Gastroesophageal sphincter (tissue), 4 donors: ENCODE measurements at regions not wholly inside any gene's neighbourhood (a gene's known extent, or its start where the extent isn't known, plus 50 kb on each side); places are given as distances from the start of the nearest gene placed in this dataset.
"Not testable (repeated sequence)": the region's sequence is repeated elsewhere in the genome, so short reads cannot be mapped to it uniquely, and the experiment has no call there.

Source experiments
- ATAC-seq: fragments of 150-250 bp; one replicate; pipeline ENCODE4 v1.9.1; 2016; ENCODE audit warnings: mild to moderate bottlenecking, moderate library complexity
- H3K27ac ChIP-seq, 4 donors: fragments of 200-600 bp; sonication (generic) in 3 of 4; 1 replicate in 3 of 4; 2 replicates in 1 of 4; pipeline ENCODE4 v1.5.1; 2016 to 2019
- H3K27me3 ChIP-seq: fragments of 200-600 bp; sonication (generic); one replicate; pipeline ENCODE4 v1.5.1; 2019
- H3K36me3 ChIP-seq, 2 donors: fragments of 200-600 bp; sonication (generic); one replicate each; pipeline ENCODE4 v1.5.1; 2019; ENCODE audit warnings: control low read depth in 1 of 2
- H3K4me1 ChIP-seq, 3 donors: fragments of 200-600 bp; sonication (generic); 1 replicate in 2 of 3; 2 replicates in 1 of 3; pipeline ENCODE4 v1.5.1; 2016 to 2019; ENCODE audit warnings: control low read depth in 2 of 3
- H3K4me3 ChIP-seq, 2 donors: fragments of 200-600 bp; sonication (generic); one replicate each; pipeline ENCODE4 v1.5.1; 2019; ENCODE audit warnings: mild to moderate bottlenecking in 1 of 2, moderate library complexity in 1 of 2
- H3K9me3 ChIP-seq, 3 donors: fragments of 200-600 bp; sonication (generic); one replicate each; pipeline ENCODE4 v1.5.1; 2017 to 2019; ENCODE audit warnings: control low read depth in 2 of 3
- CTCF ChIP-seq, 4 experiments: fragments of 200-600 bp in 2 of 4; fragments of 450-650 bp in 2 of 4; sonication (generic) in 1 of 4; IDR thresholded peaks; one replicate each; pipeline ENCODE4 v1.5.1; 2017 to 2019; ENCODE audit warnings: antibody characterized with exemption in 4 of 4, mild to moderate bottlenecking in 2 of 4, moderate library complexity in 2 of 4
- EP300 ChIP-seq: sonication (generic); formaldehyde crosslinking; IDR thresholded peaks from one replicate; pipeline ENCODE4 v1.6.1; 2017; ENCODE audit warnings: antibody characterized with exemption, mild to moderate bottlenecking
- POLR2A ChIP-seq, 2 donors: fragments of 450-650 bp; IDR thresholded peaks; one replicate each; pipeline ENCODE4 v1.6.1; 2017; ENCODE audit warnings: antibody characterized with exemption in 2 of 2, mild to moderate bottlenecking in 2 of 2, moderate library complexity in 1 of 2
- POLR2AphosphoS5 ChIP-seq: sonication (generic); formaldehyde crosslinking; IDR thresholded peaks from one replicate; pipeline ENCODE4 v1.6.1; 2017; ENCODE audit warnings: antibody characterized with exemption
- WGBS, 2 donors: methylation state at CpG; one replicate each; pipeline ENCODE4 v1.1.5; 2018; ENCODE audit warnings: low coverage in 1 of 2; 5-methylcytosine and 5-hydroxymethylcytosine counted together
- small RNA-seq, 4 donors: library from RNA; depleted of rRNA; stranded (forward); fragments of <200 nt; gene quantifications; one replicate each; pipeline ENCODE3, GENCODE V24; 2016

- no peak for ATAC-seq
- no peak for TF ChIP-seq CTCF (IDR thresholded peaks at IDR 0.05)
- TF ChIP-seq POLR2AphosphoS5: no peak
- no peak for TF ChIP-seq EP300
- no peak for TF ChIP-seq POLR2A (IDR thresholded peaks at IDR 0.05)
- no peak overlapping the region for H3K4me3 ChIP-seq
These were observed 139.2 kb upstream of the IRS4 start for GRCh38 chrX:108875548-108875947.

GRCh38 chrX:108843039-108843438 lies 106.7 kb upstream of the IRS4 start:
- 44 to 80% methylated on average over 1 of the region's 1 CpG for WGBS, 2 donors
- H3K4me3 ChIP-seq, H3K27ac ChIP-seq, H3K4me1 ChIP-seq, ATAC-seq, H3K27me3 ChIP-seq, H3K9me3 ChIP-seq, H3K36me3 ChIP-seq: not testable (repeated sequence)

More at GRCh38 chrX:108875548-108875947, 139.2 kb upstream of the IRS4 start:
- Histone ChIP-seq H3K4me1 (no peaks in the 10 kb centered on the region), H3K27me3 (no peaks in the 10 kb centered on the region), H3K27ac (no peak overlapping the region), H3K36me3 (no peaks in the 10 kb centered on the region), H3K9me3 (no peaks in the 10 kb centered on the region)

GRCh38 chrX:108833993-108834392 lies 97.6 kb upstream of the IRS4 start:
- ATAC-seq: no peak
- H3K4me3 ChIP-seq: no peak overlapping the region
- TF ChIP-seq EP300: no peak
- TF ChIP-seq POLR2A (IDR thresholded peaks at IDR 0.05): no peak
- TF ChIP-seq POLR2AphosphoS5: no peak
- no peak for TF ChIP-seq CTCF (IDR thresholded peaks at IDR 0.05)
- H3K27me3 ChIP-seq: no peaks in the 10 kb centered on the region
- H3K9me3 ChIP-seq: no peaks in the 10 kb centered on the region
- no peak overlapping the region for H3K27ac ChIP-seq
- H3K36me3 ChIP-seq: no peaks in the 10 kb centered on the region
- WGBS, 2 donors: 76 to 85% methylated on average over 4 of the region's 4 CpGs
- H3K4me1 ChIP-seq: no peaks in the 10 kb centered on the region

GRCh38 chrX:108811891-108812290 lies 75.5 kb upstream of the IRS4 start:
- Histone ChIP-seq H3K36me3 (no peaks in the 10 kb centered on the region), H3K9me3 (peaks cover 0 to 5% (median 0%) of the 10 kb centered on the region in 3 donors), H3K27ac (no peak overlapping the region), H3K4me3 (no peak overlapping the region), H3K4me1 (no peaks in the 10 kb centered on the region), H3K27me3 (no peaks in the 10 kb centered on the region)
- TF ChIP-seq EP300 (no peak), POLR2A (IDR thresholded peaks at IDR 0.05) (no peak), POLR2AphosphoS5 (no peak), CTCF (IDR thresholded peaks at IDR 0.05) (no peak)
- no peak for ATAC-seq

GRCh38 chrX:108795240-108795639 lies 58.9 kb upstream of the IRS4 start:
- H3K4me1 ChIP-seq: no peaks in the 10 kb centered on the region
- ATAC-seq: no peak
- H3K4me3 ChIP-seq: no peak overlapping the region
- WGBS, 2 donors: 100% methylated on average over 2 of the region's 3 CpGs; no CpG with 5 or more reads in 1 of the 2 donors
- no peaks in the 10 kb centered on the region for H3K9me3 ChIP-seq
- no peak overlapping the region for H3K27ac ChIP-seq
- H3K36me3 ChIP-seq: no peaks in the 10 kb centered on the region
- no peaks in the 10 kb centered on the region for H3K27me3 ChIP-seq
- no peak for TF ChIP-seq POLR2A (IDR thresholded peaks at IDR 0.05)
- TF ChIP-seq CTCF (IDR thresholded peaks at IDR 0.05): no peak
- no peak for TF ChIP-seq POLR2AphosphoS5
- TF ChIP-seq EP300: no peak

Small RNAs in the stretch of these regions (small RNA-seq; reads per million reads assigned to genes)
- gene MIR6087 (0.55 to 43.5 (median 2.4) reads per million in 4 donors), gene RNU6-309P (0 reads per million in 4 donors)
